ENCODE measurements at regions not wholly inside any gene's neighbourhood (a gene's known extent, or its start where the extent isn't known, plus 50 kb on each side); places are given as distances from the start of the nearest gene placed in this dataset.

- Histone ChIP-seq H3K36me3 (ENCODE audit: insufficient read depth, low read length) (no peaks in the 10 kb centered on the region), H3K4me3 (ENCODE audit: low read depth, low read length, poor library complexity, severe bottlenecking) (no peak overlapping the region), H3K79me2 (ENCODE audit: insufficient read depth, low read depth, low read length) (no peaks in the 10 kb centered on the region), H3K27ac (ENCODE audit: low read depth, low read length, poor library complexity, severe bottlenecking) (no peak overlapping the region), H3K4me2 (ENCODE audit: low read length) (no peak overlapping the region), H3K9me3 (ENCODE audit: low read length) (no peaks in the 10 kb centered on the region), H3K9me2 (ENCODE audit: insufficient read depth, low read length) (no peaks in the 10 kb centered on the region), H4K20me1 (ENCODE audit: insufficient read depth, low read length) (no peaks in the 10 kb centered on the region), H2AFZ (ENCODE audit: low read length) (no peak overlapping the region), H3K4me1 (ENCODE audit: insufficient read depth, low read length, poor library complexity, severe bottlenecking) (no peaks in the 10 kb centered on the region)
- ChIA-PET POLR2A (interaction anchor here (0.5 to 1.4 kb wide), 3 partner anchors 15 to 793 kb away, joined by 4 read pairs; no protein-coding TSS in a partner anchor), CTCF (ENCODE audit: unreplicated experiment) (no interaction called here)
- BruUV-seq (replicated peaks), result no TSS peak
- no peak for TF ChIP-seq EZH2phosphoT487 (IDR thresholded peaks at IDR 0.05; ENCODE audit: borderline replicate concordance, low read depth, low read length)
- TF ChIP-seq, protein P1, sequence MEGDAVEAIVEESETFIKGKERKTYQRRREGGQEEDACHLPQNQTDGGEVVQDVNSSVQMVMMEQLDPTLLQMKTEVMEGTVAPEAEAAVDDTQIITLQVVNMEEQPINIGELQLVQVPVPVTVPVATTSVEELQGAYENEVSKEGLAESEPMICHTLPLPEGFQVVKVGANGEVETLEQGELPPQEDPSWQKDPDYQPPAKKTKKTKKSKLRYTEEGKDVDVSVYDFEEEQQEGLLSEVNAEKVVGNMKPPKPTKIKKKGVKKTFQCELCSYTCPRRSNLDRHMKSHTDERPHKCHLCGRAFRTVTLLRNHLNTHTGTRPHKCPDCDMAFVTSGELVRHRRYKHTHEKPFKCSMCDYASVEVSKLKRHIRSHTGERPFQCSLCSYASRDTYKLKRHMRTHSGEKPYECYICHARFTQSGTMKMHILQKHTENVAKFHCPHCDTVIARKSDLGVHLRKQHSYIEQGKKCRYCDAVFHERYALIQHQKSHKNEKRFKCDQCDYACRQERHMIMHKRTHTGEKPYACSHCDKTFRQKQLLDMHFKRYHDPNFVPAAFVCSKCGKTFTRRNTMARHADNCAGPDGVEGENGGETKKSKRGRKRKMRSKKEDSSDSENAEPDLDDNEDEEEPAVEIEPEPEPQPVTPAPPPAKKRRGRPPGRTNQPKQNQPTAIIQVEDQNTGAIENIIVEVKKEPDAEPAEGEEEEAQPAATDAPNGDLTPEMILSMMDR (conservative IDR thresholded peaks at IDR 0.05; ENCODE audit: low read length), result no peak
- intact Hi-C loops (cut with micrococcal nuclease; ENCODE audit: unreplicated experiment), result no loop called here
- no peak for DNase-seq (ENCODE audit: low spot score)
Observed at GRCh38 chr5:99122976-99123375, 194.2 kb upstream of the CHD1 start.

- Histone ChIP-seq H3K9me3 (ENCODE audit: low read length) (no peaks in the 10 kb centered on the region), H3K36me3 (ENCODE audit: insufficient read depth, low read length) (no peaks in the 10 kb centered on the region), H3K4me1 (ENCODE audit: insufficient read depth, low read length, poor library complexity, severe bottlenecking) (no peaks in the 10 kb centered on the region), H3K9me2 (ENCODE audit: insufficient read depth, low read length) (no peaks in the 10 kb centered on the region), H3K27ac (ENCODE audit: low read depth, low read length, poor library complexity, severe bottlenecking) (no peak overlapping the region), H3K4me2 (ENCODE audit: low read length) (no peak overlapping the region), H4K20me1 (ENCODE audit: insufficient read depth, low read length) (no peaks in the 10 kb centered on the region), H3K4me3 (ENCODE audit: low read depth, low read length, poor library complexity, severe bottlenecking) (no peak overlapping the region), H2AFZ (ENCODE audit: low read length) (no peak overlapping the region), H3K79me2 (ENCODE audit: insufficient read depth, low read depth, low read length) (no peaks in the 10 kb centered on the region)
- ChIA-PET POLR2A (no interaction called here), CTCF (ENCODE audit: unreplicated experiment) (no interaction called here)
- no peak for TF ChIP-seq EZH2phosphoT487 (IDR thresholded peaks at IDR 0.05; ENCODE audit: borderline replicate concordance, low read depth, low read length)
- TF ChIP-seq, protein P1 (conservative IDR thresholded peaks at IDR 0.05; ENCODE audit: low read length), result no peak
- BruUV-seq (replicated peaks), result no TSS peak
- intact Hi-C loops (cut with micrococcal nuclease; ENCODE audit: unreplicated experiment), result no loop called here
- no peak for DNase-seq (ENCODE audit: low spot score)
Observed at GRCh38 chr5:99119326-99119725, 190.5 kb upstream of the CHD1 start.

DNA sequence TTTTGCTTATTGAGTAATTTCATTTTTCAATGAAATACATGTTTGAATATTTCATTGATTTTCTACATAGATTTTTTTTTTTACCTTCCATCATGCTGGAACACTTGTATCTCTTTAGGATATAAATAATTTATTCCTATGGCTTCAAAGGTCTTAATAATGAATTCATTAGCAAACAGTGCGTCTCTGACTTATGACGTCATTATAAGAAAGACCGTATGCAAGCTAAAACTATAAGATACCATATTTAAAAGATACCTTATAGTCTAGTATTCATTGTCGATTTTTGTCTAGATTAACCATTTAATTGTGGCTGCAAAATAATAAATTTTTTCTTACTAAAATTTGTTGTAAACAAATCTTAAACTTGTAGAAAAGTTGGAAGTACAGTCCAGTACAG is 187.7 kb upstream of the CHD1 start:
- CTCF ChIA-PET (ENCODE audit: unreplicated experiment), result no interaction called here
- Histone ChIP-seq H4K20me1 (ENCODE audit: insufficient read depth, low read length) (no peaks in the 10 kb centered on the region), H3K4me2 (ENCODE audit: low read length) (no peak overlapping the region), H3K4me1 (ENCODE audit: insufficient read depth, low read length, poor library complexity, severe bottlenecking) (no peaks in the 10 kb centered on the region), H3K9me2 (ENCODE audit: insufficient read depth, low read length) (no peaks in the 10 kb centered on the region), H3K27ac (ENCODE audit: low read depth, low read length, poor library complexity, severe bottlenecking) (no peak overlapping the region), H3K4me3 (ENCODE audit: low read depth, low read length, poor library complexity, severe bottlenecking) (no peak overlapping the region), H3K79me2 (ENCODE audit: insufficient read depth, low read depth, low read length) (no peaks in the 10 kb centered on the region), H3K36me3 (ENCODE audit: insufficient read depth, low read length) (no peaks in the 10 kb centered on the region), H2AFZ (ENCODE audit: low read length) (no peak overlapping the region), H3K9me3 (ENCODE audit: low read length) (no peaks in the 10 kb centered on the region)
- TF ChIP-seq, protein P1 (conservative IDR thresholded peaks at IDR 0.05; ENCODE audit: low read length), result no peak
- TF ChIP-seq EZH2phosphoT487 (IDR thresholded peaks at IDR 0.05; ENCODE audit: borderline replicate concordance, low read depth, low read length), result no peak
- BruUV-seq (replicated peaks), result no TSS peak
- POLR2A ChIA-PET, result interaction anchor here (0.7 kb wide), 1 partner anchor 509 kb away, joined by 4 read pairs; no protein-coding TSS in a partner anchor
- intact Hi-C loops (cut with micrococcal nuclease; ENCODE audit: unreplicated experiment), result no loop called here
- DNase-seq (ENCODE audit: low spot score), result no peak
